Activated naive CD4-positive, alpha-beta T cell treated with anti-CD3 and anti-CD28 coated beads, Interleukin-2, amount 10 ng/mL, durations not matched to agents 7 days and 5 days (primary cell): ENCODE measurements at regions not wholly inside any gene's neighbourhood (a gene's known extent, or its start where the extent isn't known, plus 50 kb on each side); places are given as distances from the start of the nearest gene placed in this dataset.

Experiments
- CTCF ChIA-PET: fragments of 350-600 bp; sonication (Branson Sonifier 250); formaldehyde crosslinking; loops from one replicate; lab custom pipeline; 2021; ENCODE audit warnings: antibody characterized with exemption; lab: Charles Lee
- DNase-seq: peaks from one replicate; pipeline ENCODE4 v3.0.0-alpha.2; 2020
- H3K27ac Mint-ChIP-seq: one replicate; pipeline ENCODE4 v1.8.0; 2021; ENCODE audit warnings: mild to moderate bottlenecking, moderate library complexity, mixed read lengths
- H3K27me3 Mint-ChIP-seq: one replicate; pipeline ENCODE4 v1.8.0; 2021; ENCODE audit warnings: mild to moderate bottlenecking, mixed read lengths
- H3K36me3 Mint-ChIP-seq: one replicate; pipeline ENCODE4 v1.8.0; 2021; ENCODE audit warnings: mixed read lengths
- H3K4me1 Mint-ChIP-seq: one replicate; pipeline ENCODE4 v1.8.0; 2021; ENCODE audit warnings: mixed read lengths
- H3K4me3 Mint-ChIP-seq: one replicate; pipeline ENCODE4 v1.8.0; 2021; ENCODE audit warnings: mild to moderate bottlenecking, moderate library complexity, mixed read lengths
- H3K9me3 Mint-ChIP-seq: one replicate; pipeline ENCODE4 v1.8.0; 2021; ENCODE audit warnings: mixed read lengths

DNA sequence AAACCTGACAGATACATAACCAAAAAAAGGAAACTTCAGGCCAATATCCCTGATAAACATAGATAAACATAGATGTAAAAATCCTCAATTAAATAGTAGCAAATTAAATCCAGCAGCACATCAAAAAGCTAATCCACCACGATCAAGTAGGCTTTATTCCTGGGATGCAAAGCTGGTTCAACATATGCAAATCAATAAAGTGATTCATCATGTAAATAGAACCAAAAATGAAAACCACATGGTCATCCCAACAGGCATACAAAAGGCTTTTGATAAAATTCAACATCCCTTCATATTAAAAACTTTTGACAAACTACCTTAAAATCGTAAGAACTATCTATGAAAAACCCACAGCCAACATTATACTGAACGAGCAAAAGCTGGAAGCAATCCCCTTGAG is 882.2 kb downstream of the NTRK3 start:
- no peak overlapping the region for H3K27ac Mint-ChIP-seq
- H3K9me3 Mint-ChIP-seq = no peaks in the 10 kb centered on the region
- H3K4me1 Mint-ChIP-seq = no peaks in the 10 kb centered on the region
- H3K4me3 Mint-ChIP-seq = no peak overlapping the region
- H3K27me3 Mint-ChIP-seq = no peaks in the 10 kb centered on the region
- no peak for DNase-seq
- CTCF ChIA-PET = no interaction called here
- H3K36me3 Mint-ChIP-seq = no peaks in the 10 kb centered on the region

DNA sequence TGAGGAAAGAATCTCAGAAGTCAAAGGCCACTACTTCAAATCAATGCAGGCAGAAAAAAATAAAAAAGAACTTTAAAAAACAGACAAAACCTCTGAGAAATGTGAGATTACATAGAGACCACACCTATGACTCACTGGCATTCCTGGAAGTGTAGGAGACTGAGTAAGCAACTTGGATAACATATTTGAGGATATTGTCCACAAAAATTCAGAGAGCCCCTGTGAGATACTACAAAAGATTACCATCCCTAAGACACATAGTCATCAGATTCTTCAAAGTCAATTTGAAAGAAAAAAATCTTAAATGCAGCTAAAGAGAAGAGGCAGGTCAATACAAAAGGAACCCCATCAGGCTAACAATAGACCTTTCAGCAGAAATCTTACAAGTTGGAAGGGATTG is 887.3 kb downstream of the NTRK3 start:
- H3K27me3 Mint-ChIP-seq = peaks cover 4% of the 10 kb centered on the region
- H3K4me1 Mint-ChIP-seq = no peaks in the 10 kb centered on the region
- H3K27ac Mint-ChIP-seq = no peak overlapping the region
- no peak overlapping the region for H3K4me3 Mint-ChIP-seq
- CTCF ChIA-PET = interaction anchor here (0.7 kb wide), 1 partner anchor 296 kb away, joined by 3 read pairs; no protein-coding TSS in a partner anchor
- H3K9me3 Mint-ChIP-seq = no peaks in the 10 kb centered on the region
- no peak for DNase-seq
- H3K36me3 Mint-ChIP-seq = no peaks in the 10 kb centered on the region

DNA sequence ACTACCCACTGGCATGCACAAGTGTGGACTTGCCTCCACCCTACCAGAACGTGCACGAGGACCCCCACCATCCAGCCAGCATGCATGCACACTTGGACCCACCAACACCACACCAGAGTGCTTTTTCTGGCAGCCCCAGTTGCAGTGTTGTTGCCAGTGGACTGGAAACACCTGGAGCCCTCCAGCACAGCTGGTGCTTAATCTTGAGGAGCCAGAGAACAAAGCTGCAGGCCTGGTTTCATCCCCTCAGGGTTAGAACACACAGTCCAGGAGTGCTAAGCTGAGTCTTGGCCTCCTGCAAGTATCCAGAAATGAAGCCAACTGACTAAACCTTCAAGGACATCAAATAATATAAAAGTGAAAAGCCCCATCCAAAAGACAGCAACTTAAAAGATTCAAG is 888.0 kb downstream of the NTRK3 start:
- Mint-ChIP-seq H3K4me1 (no peaks in the 10 kb centered on the region), H3K4me3 (no peak overlapping the region), H3K9me3 (no peaks in the 10 kb centered on the region), H3K36me3 (no peaks in the 10 kb centered on the region), H3K27me3 (peaks cover 4% of the 10 kb centered on the region), H3K27ac (no peak overlapping the region)
- CTCF ChIA-PET = interaction anchor here (0.7 kb wide), 1 partner anchor 295 kb away, joined by 3 read pairs; no protein-coding TSS in a partner anchor
- DNase-seq = no peak

DNA sequence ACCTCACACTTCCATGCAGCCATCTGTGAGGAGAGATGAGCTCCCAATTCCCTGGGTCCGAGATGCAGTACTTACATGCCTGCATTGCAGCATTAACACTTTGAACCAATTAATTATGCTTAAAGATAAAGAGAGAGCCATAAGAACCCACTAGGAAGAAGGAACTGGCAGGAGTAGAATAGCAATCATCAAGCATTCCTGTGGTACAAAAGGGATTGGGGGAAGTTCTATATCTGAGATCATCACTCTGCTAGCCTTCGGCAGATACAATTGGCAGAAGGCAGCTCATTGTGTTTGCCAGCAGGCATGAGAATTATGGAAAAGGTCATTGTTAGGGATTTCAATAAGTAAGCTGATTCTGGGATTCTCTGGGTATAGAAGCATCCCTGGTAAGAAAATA is 891.4 kb downstream of the NTRK3 start:
- CTCF ChIA-PET = no interaction called here
- H3K27me3 Mint-ChIP-seq = peaks cover 4% of the 10 kb centered on the region
- H3K4me1 Mint-ChIP-seq = no peaks in the 10 kb centered on the region
- no peak for DNase-seq
- no peaks in the 10 kb centered on the region for H3K36me3 Mint-ChIP-seq
- H3K27ac Mint-ChIP-seq = no peak overlapping the region
- no peaks in the 10 kb centered on the region for H3K9me3 Mint-ChIP-seq
- no peak overlapping the region for H3K4me3 Mint-ChIP-seq

DNA sequence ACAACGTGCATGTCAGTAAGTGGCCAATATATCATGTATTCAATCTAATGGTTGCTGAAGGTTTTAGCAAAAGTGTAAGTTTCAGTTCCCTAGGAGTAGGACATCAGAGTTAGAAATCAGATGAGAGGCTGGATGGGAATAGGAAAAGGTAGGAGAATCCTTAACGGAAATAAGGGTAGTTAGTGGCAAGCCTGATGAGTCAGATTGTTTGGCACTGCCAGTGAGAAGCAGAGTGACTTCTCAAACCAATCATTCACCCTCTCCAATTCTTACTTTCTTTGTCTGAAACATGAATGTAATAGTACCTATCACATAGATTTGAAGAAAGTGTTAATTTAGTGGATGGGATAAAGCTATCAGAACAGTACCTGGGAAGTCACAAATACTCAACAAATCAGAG is 894.0 kb downstream of the NTRK3 start:
- CTCF ChIA-PET = no interaction called here
- no peak for DNase-seq
- H3K36me3 Mint-ChIP-seq = no peaks in the 10 kb centered on the region
- H3K4me3 Mint-ChIP-seq = no peak overlapping the region
- H3K4me1 Mint-ChIP-seq = no peaks in the 10 kb centered on the region
- H3K27me3 Mint-ChIP-seq = peaks cover 4% of the 10 kb centered on the region
- no peaks in the 10 kb centered on the region for H3K9me3 Mint-ChIP-seq
- H3K27ac Mint-ChIP-seq = no peak overlapping the region

DNA sequence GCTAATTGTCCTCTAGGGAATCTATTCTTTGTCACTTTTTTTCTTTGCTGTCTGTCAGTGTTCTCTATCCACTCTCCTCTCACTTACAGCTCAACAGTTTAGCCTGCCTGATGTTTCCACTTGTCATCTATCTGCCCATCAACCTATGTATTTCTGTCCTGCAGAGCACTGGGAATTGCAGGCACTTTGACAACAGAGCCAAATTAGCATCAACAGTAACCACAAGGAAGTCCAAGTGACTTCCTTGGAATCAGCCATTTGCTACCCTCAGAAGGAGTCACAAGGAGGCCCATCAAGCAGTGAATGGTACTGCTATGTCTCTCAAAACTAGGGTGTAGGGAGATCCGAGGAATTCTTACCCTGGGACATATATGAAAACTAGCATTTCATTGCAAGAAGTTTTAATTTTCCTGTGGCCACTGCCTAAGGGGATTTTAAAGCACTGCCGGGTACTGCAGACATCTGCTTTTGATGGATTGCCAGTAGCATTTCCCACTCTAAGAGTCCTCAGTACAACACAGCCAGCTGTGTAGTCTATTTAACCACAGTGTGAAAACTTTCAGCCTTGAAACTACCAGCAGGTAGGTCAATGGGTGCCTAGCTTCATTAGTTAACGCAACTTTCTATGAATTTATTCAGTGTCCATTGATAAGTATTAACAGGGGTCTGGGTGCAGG is 898.8 kb downstream of the NTRK3 start:
- CTCF ChIA-PET = no interaction called here
- no peak overlapping the region for H3K4me3 Mint-ChIP-seq
- no peak overlapping the region for H3K27ac Mint-ChIP-seq
- H3K4me1 Mint-ChIP-seq = no peaks in the 10 kb centered on the region
- H3K9me3 Mint-ChIP-seq = no peaks in the 10 kb centered on the region
- DNase-seq = no peak
- H3K36me3 Mint-ChIP-seq = no peaks in the 10 kb centered on the region
- H3K27me3 Mint-ChIP-seq = no peaks in the 10 kb centered on the region

DNA sequence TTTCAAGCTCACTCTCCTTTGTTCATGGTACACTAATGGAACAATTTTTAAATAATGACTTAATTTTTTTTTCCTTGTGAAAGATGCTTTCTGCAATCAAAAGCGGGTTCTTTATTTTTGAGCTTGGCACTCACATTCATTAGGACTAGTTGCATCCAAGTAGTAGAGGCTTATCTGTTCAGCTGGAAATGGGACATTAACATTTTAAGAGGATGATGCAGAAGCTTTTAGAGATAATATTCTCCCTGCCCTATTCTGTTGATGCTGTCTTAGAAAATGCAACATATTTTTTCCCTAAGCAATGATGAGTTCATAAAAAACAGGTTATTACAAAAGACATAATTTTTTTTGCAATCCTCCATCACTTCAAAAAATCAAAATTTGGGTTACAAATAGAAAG is 900.6 kb downstream of the NTRK3 start:
- no peaks in the 10 kb centered on the region for H3K4me1 Mint-ChIP-seq
- H3K9me3 Mint-ChIP-seq = no peaks in the 10 kb centered on the region
- H3K4me3 Mint-ChIP-seq = no peak overlapping the region
- no peak for DNase-seq
- H3K27me3 Mint-ChIP-seq = no peaks in the 10 kb centered on the region
- no peaks in the 10 kb centered on the region for H3K36me3 Mint-ChIP-seq
- CTCF ChIA-PET = no interaction called here
- H3K27ac Mint-ChIP-seq = no peak overlapping the region

DNA sequence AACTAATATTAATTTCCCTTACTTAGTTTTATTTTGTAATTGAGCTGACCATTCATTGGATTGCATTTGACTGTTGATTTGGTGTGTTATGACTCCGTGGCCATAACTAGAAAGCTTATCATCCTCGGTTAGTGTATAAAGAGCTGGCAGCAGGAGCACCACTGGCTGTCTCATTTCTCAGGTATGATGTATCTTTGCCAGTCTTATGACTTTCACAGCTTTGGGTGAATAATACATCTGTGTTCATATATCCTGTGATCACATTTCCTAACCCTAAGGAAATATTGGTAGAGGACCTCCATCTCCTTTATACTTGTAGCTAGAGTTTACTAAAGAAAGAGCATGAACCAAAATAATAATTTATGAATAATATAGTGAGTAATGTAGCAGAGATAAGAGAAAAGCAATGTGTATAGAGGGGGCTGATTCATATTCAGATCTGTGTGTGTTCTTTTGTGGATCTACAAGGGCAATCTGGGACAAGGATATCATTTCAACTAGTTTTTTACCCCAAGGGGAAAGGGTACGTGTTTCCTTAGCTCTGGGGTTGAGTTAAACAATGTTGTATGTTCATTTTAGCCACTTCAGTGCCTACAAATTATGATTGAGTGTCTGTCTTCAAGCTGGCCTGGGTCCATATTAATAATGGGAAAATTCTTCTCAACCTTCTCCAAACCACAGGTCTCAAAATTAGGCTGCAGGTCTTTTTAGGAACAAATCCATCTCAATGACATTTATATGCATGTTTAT is 901.7 kb downstream of the NTRK3 start:
- Mint-ChIP-seq H3K27me3 (no peaks in the 10 kb centered on the region), H3K36me3 (no peaks in the 10 kb centered on the region), H3K4me1 (no peaks in the 10 kb centered on the region), H3K4me3 (no peak overlapping the region), H3K27ac (no peak overlapping the region), H3K9me3 (no peaks in the 10 kb centered on the region)
- CTCF ChIA-PET = no interaction called here
- DNase-seq = no peak

DNA sequence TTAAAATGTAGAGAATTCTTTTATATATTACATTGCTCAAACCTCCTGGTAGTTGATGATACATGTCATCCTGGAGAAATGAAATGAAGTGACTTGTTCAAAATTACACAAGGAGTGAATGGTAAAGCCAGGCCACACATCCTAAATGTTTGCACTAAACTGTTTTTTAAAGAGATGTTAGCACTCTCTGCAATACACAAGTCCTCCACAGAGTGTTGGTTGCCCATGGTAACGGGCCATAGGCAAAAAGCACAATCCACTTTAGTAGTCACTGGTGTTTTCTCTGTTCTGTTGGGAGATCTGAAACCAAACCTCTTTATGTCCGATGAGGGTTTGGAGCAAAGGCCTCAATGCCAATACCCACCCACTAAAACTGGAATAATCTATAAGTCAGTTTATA is 907.4 kb downstream of the NTRK3 start:
- DNase-seq = no peak
- H3K9me3 Mint-ChIP-seq = no peaks in the 10 kb centered on the region
- H3K27me3 Mint-ChIP-seq = no peaks in the 10 kb centered on the region
- no peak overlapping the region for H3K27ac Mint-ChIP-seq
- no peaks in the 10 kb centered on the region for H3K4me1 Mint-ChIP-seq
- H3K4me3 Mint-ChIP-seq = no peak overlapping the region
- H3K36me3 Mint-ChIP-seq = no peaks in the 10 kb centered on the region
- CTCF ChIA-PET = no interaction called here

DNA sequence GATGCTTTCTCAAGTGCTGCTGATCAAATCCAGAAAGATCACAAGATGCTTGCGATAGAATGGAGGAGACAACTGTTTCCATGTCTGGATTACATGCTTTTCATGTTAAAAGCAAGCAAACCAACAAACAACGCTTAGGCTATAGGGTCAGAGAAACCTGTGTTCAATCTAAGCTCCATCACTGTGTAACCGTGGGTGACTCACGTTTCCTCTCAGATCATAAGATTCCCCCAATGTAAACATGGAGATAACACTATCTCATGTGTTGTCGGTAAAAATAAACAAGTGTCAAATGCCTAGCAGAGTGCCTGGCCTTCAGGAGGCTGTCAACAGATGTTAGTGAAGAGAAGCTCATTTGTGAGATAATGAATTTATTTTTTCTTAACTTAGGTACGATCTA is 907.8 kb downstream of the NTRK3 start:
- Mint-ChIP-seq H3K36me3 (no peaks in the 10 kb centered on the region), H3K4me1 (no peaks in the 10 kb centered on the region), H3K27me3 (no peaks in the 10 kb centered on the region), H3K9me3 (no peaks in the 10 kb centered on the region), H3K4me3 (no peak overlapping the region), H3K27ac (no peak overlapping the region)
- CTCF ChIA-PET = no interaction called here
- no peak for DNase-seq

DNA sequence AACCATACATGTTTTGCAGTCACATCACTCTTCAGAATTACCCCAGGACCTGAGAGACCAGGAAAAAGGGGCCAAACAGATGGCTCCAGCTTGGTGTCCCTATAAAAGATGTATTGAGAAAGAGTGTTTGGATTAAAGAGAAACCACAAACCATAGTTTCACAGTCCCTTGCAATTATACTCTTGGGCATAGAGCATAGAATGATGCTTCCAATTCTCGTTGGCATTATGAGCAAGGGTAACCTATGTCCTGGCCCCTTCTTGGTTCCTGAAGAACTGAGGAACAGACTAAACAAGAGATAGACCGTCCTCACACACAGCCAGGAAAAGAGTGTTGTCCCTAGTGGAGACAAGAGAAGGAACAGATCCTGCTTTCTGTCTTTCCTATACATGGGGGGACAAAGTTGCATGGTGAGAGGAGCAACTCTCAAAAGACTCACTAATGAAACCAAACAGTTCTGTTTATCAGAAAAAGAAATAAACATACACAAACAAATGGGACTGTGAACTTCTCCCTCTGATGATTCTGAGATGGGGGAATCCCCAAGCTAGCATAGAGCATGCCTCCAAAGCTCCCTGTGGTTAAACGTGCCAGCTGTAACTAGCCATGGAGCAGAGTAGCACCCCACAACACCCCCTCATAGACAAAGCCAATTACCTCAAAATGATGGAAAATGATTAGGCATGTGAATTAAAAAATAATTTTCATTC is 908.6 kb downstream of the NTRK3 start:
- Mint-ChIP-seq H3K36me3 (no peaks in the 10 kb centered on the region), H3K4me3 (no peak overlapping the region)

DNA sequence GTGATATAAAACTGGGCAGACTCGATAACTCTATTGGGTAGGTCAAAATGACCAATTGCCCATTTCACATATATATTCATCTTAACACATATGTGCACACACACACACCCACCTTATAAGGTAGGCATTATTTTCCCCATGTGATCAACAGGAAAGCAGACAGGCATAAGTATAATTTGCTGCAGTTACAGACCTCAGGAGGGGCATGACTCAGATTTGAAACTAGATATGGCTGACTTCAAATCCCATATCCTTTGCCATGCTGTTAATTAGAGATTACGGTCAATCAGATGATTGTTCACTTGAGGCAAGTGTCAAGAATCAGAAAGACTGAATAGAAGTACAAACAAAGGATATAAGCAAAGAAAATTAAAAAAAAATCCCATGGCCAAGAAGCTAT is 910.6 kb downstream of the NTRK3 start:
- Mint-ChIP-seq H3K4me1 (no peaks in the 10 kb centered on the region), H3K4me3 (no peak overlapping the region), H3K27ac (no peak overlapping the region), H3K27me3 (no peaks in the 10 kb centered on the region), H3K9me3 (no peaks in the 10 kb centered on the region), H3K36me3 (no peaks in the 10 kb centered on the region)
- no peak for DNase-seq
- CTCF ChIA-PET = no interaction called here

More for the DNA sequence above, 908.6 kb downstream of the NTRK3 start:
- CTCF ChIA-PET = no interaction called here
- Mint-ChIP-seq H3K9me3 (no peaks in the 10 kb centered on the region), H3K4me1 (no peaks in the 10 kb centered on the region), H3K27ac (no peak overlapping the region), H3K27me3 (no peaks in the 10 kb centered on the region)
- no peak for DNase-seq

DNA sequence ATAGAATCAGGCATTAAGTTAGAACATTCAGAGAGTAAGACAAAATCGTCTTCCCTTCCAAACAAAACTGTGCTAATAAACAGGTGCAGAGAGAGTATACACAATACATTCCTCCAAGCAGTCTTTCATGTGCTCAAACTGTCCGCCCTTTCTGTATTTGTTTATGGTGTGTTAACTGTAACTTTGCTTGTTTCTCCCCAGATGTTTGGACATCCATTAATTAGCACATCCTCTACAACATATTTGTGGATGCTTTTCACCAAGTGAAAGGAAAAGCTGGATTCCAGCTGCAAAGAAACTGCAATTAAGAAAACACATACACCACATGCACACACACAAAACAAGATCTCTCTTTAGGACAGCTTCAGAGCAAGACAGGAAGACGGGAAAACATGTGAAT is 912.6 kb downstream of the NTRK3 start:
- DNase-seq = no peak
- Mint-ChIP-seq H3K4me3 (no peak overlapping the region), H3K27ac (no peak overlapping the region), H3K4me1 (no peaks in the 10 kb centered on the region), H3K27me3 (no peaks in the 10 kb centered on the region), H3K36me3 (no peaks in the 10 kb centered on the region), H3K9me3 (no peaks in the 10 kb centered on the region)
- CTCF ChIA-PET = interaction anchor here (0.6 kb wide), 1 partner anchor 466 kb away, joined by 4 read pairs; no protein-coding TSS in a partner anchor

DNA sequence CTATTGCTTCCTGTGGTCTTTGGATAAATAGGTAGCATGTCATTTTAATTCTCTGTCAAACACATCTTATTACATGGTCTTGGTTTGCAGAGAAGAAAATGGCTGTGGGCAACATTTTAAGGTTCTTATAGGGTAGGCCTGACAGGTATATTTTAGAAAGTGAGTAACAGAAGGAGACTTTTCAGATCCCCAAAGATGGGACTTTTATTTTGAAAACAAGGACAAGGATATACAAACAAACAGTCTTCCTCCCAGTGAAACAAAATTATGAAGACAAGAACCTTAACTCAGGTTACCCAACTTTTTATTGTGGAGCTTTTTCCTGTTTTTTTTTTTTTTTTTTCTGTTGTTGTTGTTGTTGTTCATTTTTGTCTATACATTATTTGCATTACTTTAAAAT is 916.2 kb downstream of the NTRK3 start:
- no peak for DNase-seq
- H3K4me3 Mint-ChIP-seq = no peak overlapping the region
- no peaks in the 10 kb centered on the region for H3K27me3 Mint-ChIP-seq
- no peaks in the 10 kb centered on the region for H3K9me3 Mint-ChIP-seq
- H3K27ac Mint-ChIP-seq = no peak overlapping the region
- H3K36me3 Mint-ChIP-seq = no peaks in the 10 kb centered on the region
- CTCF ChIA-PET = no interaction called here
- no peaks in the 10 kb centered on the region for H3K4me1 Mint-ChIP-seq

DNA sequence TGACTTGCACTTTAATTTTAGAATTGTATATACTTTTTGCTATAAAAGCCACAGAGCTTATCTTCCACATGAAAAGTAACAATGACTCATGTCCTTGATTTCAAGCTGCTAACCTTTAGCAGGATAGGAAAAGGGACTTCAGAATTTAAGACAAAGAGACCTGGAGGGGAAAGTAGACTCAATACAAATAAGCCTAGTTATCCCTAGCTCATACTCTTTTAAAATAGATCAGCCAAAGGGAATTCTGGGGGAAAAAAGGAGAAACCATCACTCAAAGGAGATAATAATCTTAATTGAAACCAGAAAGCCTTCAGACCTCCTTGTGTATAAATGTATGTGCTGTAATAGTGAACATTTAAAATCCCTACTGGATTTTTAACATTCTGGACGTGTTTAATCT is 930.3 kb downstream of the NTRK3 start:
- Mint-ChIP-seq H3K36me3 (no peaks in the 10 kb centered on the region), H3K27me3 (no peaks in the 10 kb centered on the region), H3K9me3 (peaks cover 1% of the 10 kb centered on the region), H3K4me1 (no peaks in the 10 kb centered on the region), H3K4me3 (no peak overlapping the region), H3K27ac (no peak overlapping the region)
- CTCF ChIA-PET = no interaction called here
- DNase-seq = no peak
